H7 (cell line): ENCODE measurements at regions not wholly inside any gene's neighbourhood (a gene's known extent, or its start where the extent isn't known, plus 50 kb on each side); places are given as distances from the start of the nearest gene placed in this dataset.
"Not testable (repeated sequence)": the region's sequence is repeated elsewhere in the genome, so short reads cannot be mapped to it uniquely, and the experiment has no call there.

Experiments used
- DNase-seq: peaks from one replicate; pipeline ENCODE4 v3.0.0; 2012
- H3K27me3 ChIP-seq: 2 replicates; pipeline ENCODE4 v1.6.0; 2011; ENCODE audit warnings: mild to moderate bottlenecking, low read length; ENCODE audit not compliant: control insufficient read depth, insufficient read depth
- H3K36me3 ChIP-seq: replicated peaks from 2 replicates; pipeline ENCODE4 v1.5.1; 2011; ENCODE audit warnings: low read length; ENCODE audit not compliant: control insufficient read depth, insufficient read depth
- H3K4me3 ChIP-seq: 2 replicates; pipeline ENCODE4 v1.5.1; 2011; ENCODE audit warnings: low read depth, mild to moderate bottlenecking, control low read depth, low read length, moderate library complexity; ENCODE audit not compliant: insufficient read depth

- Histone ChIP-seq H3K27me3 (no peaks in the 10 kb centered on the region), H3K4me3 (no peak overlapping the region), H3K36me3 (no peaks in the 10 kb centered on the region)
- no peak for DNase-seq
These were observed 519.5 kb downstream of the RWDD3 start for GRCh38 chr1:95753382-95754016.

DNA sequence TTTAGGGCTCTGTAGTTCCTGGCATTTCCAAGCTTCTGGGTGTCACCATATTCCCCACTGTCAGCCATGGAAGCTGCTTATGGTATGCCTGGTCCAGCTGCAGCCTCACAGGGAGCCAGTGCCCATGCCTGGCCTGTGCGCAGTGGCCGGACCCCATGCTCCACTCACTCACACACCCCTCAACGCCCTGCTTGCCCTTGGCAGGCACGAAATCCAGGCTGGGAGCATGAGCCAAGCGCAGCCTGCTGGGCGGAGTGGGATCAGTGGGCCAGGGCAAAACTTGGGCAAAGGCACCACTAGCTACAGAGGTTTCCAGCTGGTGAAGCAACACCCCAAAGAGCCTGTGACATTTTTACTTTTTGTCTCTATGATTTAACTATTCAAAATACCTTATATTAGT is 520.4 kb downstream of the RWDD3 start:
- Histone ChIP-seq H3K27me3 (no peaks in the 10 kb centered on the region), H3K36me3 (no peaks in the 10 kb centered on the region), H3K4me3 (no peak overlapping the region)
- no peak for DNase-seq

DNA sequence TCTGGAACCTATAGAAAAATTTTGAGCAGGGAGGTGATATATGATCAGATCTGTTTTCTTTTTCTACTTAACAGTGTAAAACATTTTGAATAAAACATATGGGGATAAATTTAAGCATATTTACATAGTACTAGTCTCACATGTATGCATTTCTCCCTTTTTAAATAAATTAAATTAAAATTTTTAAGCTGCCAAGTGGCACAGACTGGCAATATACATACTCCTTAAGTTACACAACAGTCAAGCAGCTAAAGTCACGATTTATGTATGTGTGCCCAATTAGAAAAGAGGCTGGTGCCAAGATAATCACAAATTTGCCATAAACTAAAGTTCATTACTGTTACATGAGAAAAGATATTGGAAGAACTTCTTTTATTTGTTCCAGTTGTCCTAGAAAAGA is 532.0 kb downstream of the RWDD3 start:
- Histone ChIP-seq H3K27me3 (no peaks in the 10 kb centered on the region), H3K4me3 (no peak overlapping the region), H3K36me3 (no peaks in the 10 kb centered on the region)
- no peak for DNase-seq

DNA sequence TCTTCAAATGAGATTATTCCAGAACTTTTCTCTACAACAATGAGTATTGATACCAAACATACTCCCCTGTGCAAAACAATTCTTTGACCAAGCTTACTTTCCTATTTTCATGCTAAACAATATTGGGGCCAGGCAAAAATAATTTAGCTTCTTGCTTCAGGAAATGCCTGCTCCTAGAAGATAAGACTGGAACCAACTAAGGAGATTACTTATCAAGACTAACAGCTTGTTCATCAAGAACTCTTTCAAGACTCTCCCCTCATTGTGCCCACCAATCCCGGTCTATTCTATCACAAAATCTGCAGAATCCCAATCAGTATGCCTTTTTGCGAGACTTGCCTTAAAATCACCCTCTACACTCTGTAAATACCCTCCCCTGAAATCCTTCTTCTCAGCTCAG is 536.6 kb downstream of the RWDD3 start:
- Histone ChIP-seq H3K4me3 (no peak overlapping the region), H3K27me3 (no peaks in the 10 kb centered on the region), H3K36me3 (no peaks in the 10 kb centered on the region)
- no peak for DNase-seq

DNA sequence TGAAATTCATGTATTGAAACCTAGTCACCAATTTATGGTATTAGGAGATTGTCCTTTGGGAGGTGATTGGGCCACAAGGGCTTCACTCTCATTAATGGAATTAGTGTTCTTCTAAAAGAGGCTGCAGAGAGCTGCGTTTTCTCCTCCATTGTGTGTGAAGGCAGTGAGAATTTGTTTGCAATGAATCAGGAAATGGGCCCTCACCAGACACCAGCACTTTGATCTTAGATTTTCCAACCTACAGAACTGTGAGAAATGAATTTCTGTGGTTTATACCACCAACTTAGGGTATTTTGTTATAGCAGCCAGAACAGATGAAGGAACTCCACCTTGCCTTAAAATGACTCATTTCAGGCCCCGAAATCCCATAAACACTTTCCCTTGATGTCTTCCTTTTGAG is 544.2 kb downstream of the RWDD3 start:
- no peak overlapping the region for H3K4me3 ChIP-seq

GRCh38 chr1:95780836-95781235 is 546.8 kb downstream of the RWDD3 start:
- Histone ChIP-seq H3K27me3 (no peaks in the 10 kb centered on the region), H3K36me3 (no peaks in the 10 kb centered on the region), H3K4me3 (no peak overlapping the region)
- DNase-seq, result no peak

More for the DNA sequence above, 544.2 kb downstream of the RWDD3 start:
- Histone ChIP-seq H3K27me3 (no peaks in the 10 kb centered on the region), H3K36me3 (no peaks in the 10 kb centered on the region)
- no peak for DNase-seq

DNA sequence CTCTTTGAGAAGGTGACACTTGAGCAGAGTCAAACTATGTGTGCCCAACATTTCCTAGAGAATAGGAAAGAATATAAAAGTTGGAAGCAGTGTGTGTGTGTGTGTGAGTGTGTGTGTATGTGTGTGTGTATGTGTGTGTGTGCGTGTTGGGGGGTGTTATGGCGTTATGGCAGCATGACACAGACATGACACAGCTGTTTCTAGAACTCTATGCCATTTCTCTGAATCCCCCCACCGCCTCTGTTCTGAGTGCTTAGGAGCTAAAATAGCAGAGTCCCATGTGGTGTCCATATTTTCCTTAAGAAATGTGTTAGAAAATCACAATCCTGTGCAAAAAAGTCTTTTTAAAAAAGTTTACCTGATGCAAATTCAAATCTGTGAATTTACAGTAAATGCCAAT is 556.1 kb downstream of the RWDD3 start:
- no peak overlapping the region for H3K4me3 ChIP-seq
- no peaks in the 10 kb centered on the region for H3K36me3 ChIP-seq
- no peaks in the 10 kb centered on the region for H3K27me3 ChIP-seq
- DNase-seq, result no peak

GRCh38 chr1:95793893-95794292 is 559.9 kb downstream of the RWDD3 start:
- peak; percentile 28 for DNase-seq
- no peaks in the 10 kb centered on the region for H3K27me3 ChIP-seq
- no peaks in the 10 kb centered on the region for H3K36me3 ChIP-seq
- H3K4me3 ChIP-seq, result no peak overlapping the region

GRCh38 chr1:95797761-95798160 is 563.8 kb downstream of the RWDD3 start:
- H3K36me3 ChIP-seq, H3K27me3 ChIP-seq, H3K4me3 ChIP-seq, DNase-seq: not testable (repeated sequence)

DNA sequence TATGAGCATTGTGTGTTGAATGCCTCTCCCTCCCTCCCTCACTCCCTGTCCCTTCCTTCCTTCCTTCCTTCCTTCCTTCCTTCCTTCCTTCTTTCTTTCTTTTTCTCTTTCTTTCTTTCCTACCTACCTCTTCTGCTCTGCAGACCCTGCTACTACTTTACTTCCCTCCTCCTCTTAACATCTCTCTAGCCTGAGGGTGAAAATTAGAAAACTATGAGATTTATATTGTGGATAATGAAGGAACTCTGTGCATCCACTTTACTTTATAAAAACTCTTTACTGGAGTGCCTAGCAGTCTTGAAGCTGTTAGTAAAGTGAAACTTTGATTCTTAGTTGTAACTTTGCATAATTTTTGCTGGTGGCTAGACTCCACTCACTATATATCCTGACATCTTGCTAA is 572.2 kb downstream of the RWDD3 start:
- Histone ChIP-seq H3K27me3 (no peaks in the 10 kb centered on the region), H3K4me3 (no peak overlapping the region), H3K36me3 (no peaks in the 10 kb centered on the region)
- DNase-seq, result no peak

- no peak for DNase-seq
These were observed 575.4 kb downstream of the RWDD3 start for GRCh38 chr1:95809391-95809790.

GRCh38 chr1:95815511-95815910 is 581.5 kb downstream of the RWDD3 start:
- H3K36me3 ChIP-seq, result no peaks in the 10 kb centered on the region
- DNase-seq, result no peak
- no peak overlapping the region for H3K4me3 ChIP-seq
- no peaks in the 10 kb centered on the region for H3K27me3 ChIP-seq

More at GRCh38 chr1:95809391-95809790, 575.4 kb downstream of the RWDD3 start:
- Histone ChIP-seq H3K4me3 (no peak overlapping the region), H3K27me3 (no peaks in the 10 kb centered on the region), H3K36me3 (no peaks in the 10 kb centered on the region)

DNA sequence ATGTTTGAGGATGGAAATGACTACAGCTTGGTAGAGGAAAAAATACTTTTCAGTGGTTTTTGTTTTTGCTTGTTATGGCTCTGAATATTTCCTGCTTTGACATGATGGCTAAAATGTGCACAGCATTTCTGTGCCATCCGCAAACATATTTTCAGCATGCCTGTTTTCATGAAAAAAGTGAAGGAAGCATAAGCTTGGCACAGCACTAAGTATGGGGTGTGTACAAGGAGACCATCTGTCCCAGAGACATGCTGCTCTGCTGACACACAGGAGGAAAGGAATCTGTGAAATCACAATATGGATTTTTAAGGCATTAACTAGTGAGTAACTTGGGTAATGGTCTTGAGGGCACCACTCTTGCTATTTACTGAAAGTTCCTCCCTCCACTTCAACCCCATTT is 595.5 kb downstream of the RWDD3 start:
- Histone ChIP-seq H3K27me3 (no peaks in the 10 kb centered on the region), H3K4me3 (no peak overlapping the region), H3K36me3 (no peaks in the 10 kb centered on the region)
- DNase-seq, result no peak

DNA sequence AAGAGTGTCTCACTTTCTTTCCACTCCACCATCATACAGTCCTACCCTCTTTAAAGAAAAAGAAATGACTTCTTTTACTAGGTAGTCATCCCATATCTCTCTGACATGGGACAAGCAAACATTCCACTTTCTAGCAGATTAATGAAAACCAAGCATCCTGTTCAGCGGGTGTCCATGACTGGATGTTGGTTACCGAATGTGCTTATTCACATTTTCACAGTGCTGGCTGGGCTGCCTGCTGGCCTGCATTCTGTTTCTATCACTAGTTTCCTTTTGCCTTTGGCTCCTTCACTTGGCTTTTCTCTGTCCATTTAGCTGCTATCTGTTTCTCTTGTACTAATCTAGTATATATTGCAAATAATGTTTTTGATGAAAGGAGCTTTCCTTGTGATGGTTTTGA is 598.4 kb downstream of the RWDD3 start:
- DNase-seq, result no peak
- H3K27me3 ChIP-seq, result no peaks in the 10 kb centered on the region

DNA sequence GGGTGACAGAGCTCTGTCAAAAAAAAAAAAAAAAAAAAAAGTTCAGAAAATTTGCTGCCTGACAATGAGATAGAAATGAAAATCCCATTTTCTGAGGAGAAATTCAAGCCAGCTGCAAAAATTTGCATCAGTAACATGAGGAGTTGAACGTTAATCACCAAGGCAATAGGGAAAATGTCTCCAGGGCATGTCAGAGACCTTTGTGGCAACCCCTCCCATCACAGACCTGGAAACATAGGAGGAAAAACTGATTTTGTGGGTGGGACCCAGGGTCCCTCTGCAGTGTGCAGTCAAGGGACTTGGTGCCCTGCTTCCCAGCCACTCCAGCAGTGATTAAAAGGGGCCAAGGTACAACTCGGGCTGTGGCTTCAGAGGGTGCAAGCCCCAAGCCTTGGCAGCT is 615.4 kb downstream of the RWDD3 start:
- H3K4me3 ChIP-seq, result no peak overlapping the region
- H3K27me3 ChIP-seq, result no peaks in the 10 kb centered on the region
- no peak for DNase-seq
- no peaks in the 10 kb centered on the region for H3K36me3 ChIP-seq

More for the DNA sequence above, 598.4 kb downstream of the RWDD3 start:
- no peaks in the 10 kb centered on the region for H3K36me3 ChIP-seq
- no peak overlapping the region for H3K4me3 ChIP-seq

- no peak for DNase-seq
- H3K36me3 ChIP-seq, result no peaks in the 10 kb centered on the region
- H3K4me3 ChIP-seq, result no peak overlapping the region
- H3K27me3 ChIP-seq, result no peaks in the 10 kb centered on the region
These were observed 616.2 kb downstream of the RWDD3 start for GRCh38 chr1:95850165-95850649.
